SK-N-SH (cell line): ENCODE measurements at regions not wholly inside any gene's neighbourhood (a gene's known extent, or its start where the extent isn't known, plus 50 kb on each side); places are given as distances from the start of the nearest gene placed in this dataset.

ENCODE experiments used
- CTCF ChIA-PET: fragments of 300-600, 350-600 bp; formaldehyde crosslinking; extraction: SDS; loops from one replicate; lab custom pipeline; 2021; lab: Yijun Ruan, JAX
- POLR2A ChIA-PET: fragments of 350-600 bp; sonication (Branson Sonifier 250); formaldehyde crosslinking; extraction: SDS; loops from one replicate; lab custom pipeline; 2020; ENCODE audit warnings: antibody characterized with exemption, inconsistent platforms; lab: Yijun Ruan, JAX
- DNase-seq: peaks from one replicate; pipeline ENCODE4 v3.0.0; 2012
- H2AFZ ChIP-seq: fragments of 200-600 bp; sonication (generic); 2 replicates; pipeline ENCODE4 v1.8.1; 2016; ENCODE audit warnings: antibody characterized with exemption, mild to moderate bottlenecking, low read depth
- H3F3A ChIP-seq: fragments of 200-600 bp; sonication (generic); replicated peaks from 2 replicates; pipeline ENCODE3; 2016; ENCODE audit warnings: antibody characterized with exemption, mild to moderate bottlenecking; ENCODE audit not compliant: insufficient read depth
- H3K27ac ChIP-seq, 2 experiments: fragments of 200-500 bp in 1 of 2; fragments of 200-600 bp in 1 of 2; sonication (Bioruptor generic) in 1 of 2; sonication (generic), shearing (Covaris generic) in 1 of 2; 2 replicates each; pipeline versions ENCODE4 v1.5.1 to v1.6.1; 2014 to 2016; ENCODE audit warnings: low read depth in 2 of 2, inconsistent platforms in 1 of 2, low read length in 1 of 2, mild to moderate bottlenecking in 1 of 2, mixed read lengths in 1 of 2
- H3K27me3 ChIP-seq: fragments of 200-600 bp; sonication (generic), shearing (Covaris generic); 2 replicates; pipeline ENCODE4 v1.6.1; 2016; ENCODE audit warnings: mixed run types; ENCODE audit not compliant: insufficient read depth
- H3K36me3 ChIP-seq, 2 experiments: fragments of 200-500 bp in 1 of 2; fragments of 200-600 bp in 1 of 2; sonication (Bioruptor generic) in 1 of 2; sonication (generic) in 1 of 2; replicated peaks in 1 of 2; 2 replicates each; pipeline versions ENCODE3 to v1.5.1; 2014 to 2016; ENCODE audit warnings: low read length in 1 of 2, mild to moderate bottlenecking in 1 of 2; ENCODE audit not compliant: insufficient read depth in 2 of 2, control insufficient read depth in 1 of 2
- H3K4me1 ChIP-seq, 2 experiments: fragments of 200-500 bp in 1 of 2; fragments of 200-600 bp in 1 of 2; sonication (Bioruptor generic) in 1 of 2; sonication (generic), shearing (Covaris generic) in 1 of 2; 2 replicates each; pipeline versions ENCODE4 v1.5.1 to v1.6.1; 2014 to 2016; ENCODE audit warnings: low read depth in 1 of 2, low read length in 1 of 2, mixed run types in 1 of 2; ENCODE audit not compliant: insufficient read depth in 2 of 2, control insufficient read depth in 1 of 2
- H3K4me2 ChIP-seq: fragments of 200-600 bp; sonication (generic), shearing (Covaris generic); 2 replicates; pipeline ENCODE4 v1.6.1; 2017; ENCODE audit warnings: mixed run types
- H3K4me3 ChIP-seq, 2 experiments: fragments of 200-500 bp in 1 of 2; fragments of 200-600 bp in 1 of 2; sonication (Bioruptor generic) in 1 of 2; sonication (generic), shearing (Covaris generic) in 1 of 2; 2 replicates each; pipeline versions ENCODE4 v1.5.1 to v1.8.1; 2014 to 2016; ENCODE audit warnings: low read depth in 2 of 2, inconsistent platforms in 1 of 2, low read length in 1 of 2, mild to moderate bottlenecking in 1 of 2, mixed read lengths in 1 of 2, moderate library complexity in 1 of 2
- H3K79me2 ChIP-seq: fragments of 200-600 bp; sonication (generic); 2 replicates; pipeline ENCODE4 v1.8.1; 2017; ENCODE audit warnings: mild to moderate bottlenecking; ENCODE audit not compliant: insufficient read depth
- H3K9ac ChIP-seq: fragments of 200-600 bp; sonication (generic); 2 replicates; pipeline ENCODE4 v1.6.1; 2017; ENCODE audit warnings: mixed run types
- H3K9me2 ChIP-seq: fragments of 200-600 bp; sonication (generic); 2 replicates; pipeline ENCODE4 v1.6.1; 2017; ENCODE audit warnings: mixed run types
- H3K9me3 ChIP-seq: fragments of 200-600 bp; sonication (generic); 2 replicates; pipeline ENCODE4 v1.6.1; 2017; ENCODE audit warnings: mixed run types, mild to moderate bottlenecking, moderate library complexity
- H4K20me1 ChIP-seq: fragments of 200-600 bp; sonication (generic); 2 replicates; pipeline ENCODE4 v1.6.1; 2017; ENCODE audit warnings: mild to moderate bottlenecking, mixed run types; ENCODE audit not compliant: insufficient read depth
- ELF1 ChIP-seq: IDR thresholded peaks from 2 replicates; pipeline ENCODE4 v1.4.0; 2012
- FOSL2 ChIP-seq: IDR thresholded peaks from 2 replicates; pipeline ENCODE4 v1.4.0; 2012; ENCODE audit warnings: low read depth, mild to moderate bottlenecking, moderate library complexity, borderline replicate concordance
- FOXM1 ChIP-seq: IDR thresholded peaks from 2 replicates; pipeline ENCODE4 v1.4.0; 2012; ENCODE audit warnings: low read depth, mild to moderate bottlenecking
- GABPA ChIP-seq: IDR thresholded peaks from 2 replicates; pipeline ENCODE4 v1.4.0; 2012; ENCODE audit warnings: low read depth, mild to moderate bottlenecking
- JUND ChIP-seq: IDR thresholded peaks from 2 replicates; pipeline ENCODE4 v1.4.0; 2012
- MXI1 ChIP-seq: IDR thresholded peaks from 2 replicates; pipeline ENCODE4 v1.6.1; 2012; ENCODE audit warnings: mild to moderate bottlenecking, low read depth, low read length, improper control_type of control experiment
- NRF1 ChIP-seq: IDR thresholded peaks from 2 replicates; pipeline ENCODE4 v1.6.1; 2012; ENCODE audit warnings: low read depth, mild to moderate bottlenecking, low read length
- POLR2AphosphoS5 ChIP-seq: IDR thresholded peaks from 2 replicates; pipeline ENCODE4 v1.6.1; 2012; ENCODE audit warnings: low read depth, low read length
- RCOR1 ChIP-seq: fragments of 150-350 bp; IDR thresholded peaks from 2 replicates; pipeline ENCODE4 v1.6.1; 2017; ENCODE audit warnings: antibody characterized with exemption, low read length
- REST ChIP-seq: IDR thresholded peaks from 2 replicates; pipeline ENCODE4 v1.6.1; 2012; ENCODE audit warnings: mild to moderate bottlenecking, low read depth, low read length, moderate library complexity
- RFX5 ChIP-seq: IDR thresholded peaks from 2 replicates; pipeline ENCODE4 v1.6.1; 2012; ENCODE audit warnings: mild to moderate bottlenecking, improper control_type of control experiment, low read length
- SIN3A ChIP-seq: IDR thresholded peaks from 2 replicates; pipeline ENCODE4 v1.6.1; 2012; ENCODE audit warnings: low read depth, mild to moderate bottlenecking, low read length, moderate library complexity, borderline replicate concordance
- TEAD4 ChIP-seq: IDR thresholded peaks from 2 replicates; pipeline ENCODE4 v1.4.0; 2012; ENCODE audit warnings: mild to moderate bottlenecking, borderline replicate concordance; ENCODE audit not compliant: insufficient read depth
- USF1 ChIP-seq: IDR thresholded peaks from 2 replicates; pipeline ENCODE4 v1.4.0; 2012; ENCODE audit warnings: low read depth, borderline replicate concordance
- ZBTB33 ChIP-seq: IDR thresholded peaks from 2 replicates; pipeline ENCODE4 v1.4.0; 2012; ENCODE audit warnings: low read depth, borderline replicate concordance
- WGBS: methylation state at CpG from one replicate; pipeline ENCODE4 v1.1.6; 2017; ENCODE audit warnings: low lambda C conversion rate; 5-methylcytosine and 5-hydroxymethylcytosine counted together

GRCh38 chr2:12651641-12652040, 65.1 kb upstream of the TRIB2 start:
- 85% methylated on average over 8 of the region's 8 CpGs for WGBS
- ChIA-PET CTCF (interaction anchor here (1.2 to 1.5 kb wide), 2 partner anchors 9 to 65 kb away, joined by 4 to 6 read pairs; partner anchors contain the start of gene TRIB2), POLR2A (no interaction called here)
- Histone ChIP-seq H4K20me1 (no peaks in the 10 kb centered on the region), H3K36me3 (no peaks in the 10 kb centered on the region), H3F3A (no peaks in the 10 kb centered on the region), H3K27me3 (no peaks in the 10 kb centered on the region), H3K4me3 (no peak overlapping the region), H3K4me1 (no peaks in the 10 kb centered on the region), H3K9me2 (no peaks in the 10 kb centered on the region), H3K27ac (no peak overlapping the region), H3K9ac (no peak overlapping the region), H3K79me2 (no peaks in the 10 kb centered on the region), H3K4me2 (no peak overlapping the region), H3K9me3 (no peaks in the 10 kb centered on the region), H2AFZ (no peak overlapping the region)
- DNase-seq = no peak
- TF ChIP-seq USF1 (no peak), ZBTB33 (no peak), NRF1 (no peak), SIN3A (no peak), FOXM1 (no peak), MXI1 (no peak), POLR2AphosphoS5 (no peak), RFX5 (no peak), FOSL2 (no peak), TEAD4 (no peak), ELF1 (no peak), JUND (no peak), RCOR1 (no peak), REST (no peak), GABPA (no peak)
